ENCODE measurements at regions not wholly inside any gene's neighbourhood (a gene's known extent, or its start where the extent isn't known, plus 50 kb on each side); places are given as distances from the start of the nearest gene placed in this dataset.

GRCh38 chr4:77431546-77431945, 174.1 kb upstream of the CXCL13 start (continued):
- no peak for TF ChIP-seq ZNF639 (tag by site-specific recombination; IDR thresholded peaks at IDR 0.05)
- TF ChIP-seq, protein P1, sequence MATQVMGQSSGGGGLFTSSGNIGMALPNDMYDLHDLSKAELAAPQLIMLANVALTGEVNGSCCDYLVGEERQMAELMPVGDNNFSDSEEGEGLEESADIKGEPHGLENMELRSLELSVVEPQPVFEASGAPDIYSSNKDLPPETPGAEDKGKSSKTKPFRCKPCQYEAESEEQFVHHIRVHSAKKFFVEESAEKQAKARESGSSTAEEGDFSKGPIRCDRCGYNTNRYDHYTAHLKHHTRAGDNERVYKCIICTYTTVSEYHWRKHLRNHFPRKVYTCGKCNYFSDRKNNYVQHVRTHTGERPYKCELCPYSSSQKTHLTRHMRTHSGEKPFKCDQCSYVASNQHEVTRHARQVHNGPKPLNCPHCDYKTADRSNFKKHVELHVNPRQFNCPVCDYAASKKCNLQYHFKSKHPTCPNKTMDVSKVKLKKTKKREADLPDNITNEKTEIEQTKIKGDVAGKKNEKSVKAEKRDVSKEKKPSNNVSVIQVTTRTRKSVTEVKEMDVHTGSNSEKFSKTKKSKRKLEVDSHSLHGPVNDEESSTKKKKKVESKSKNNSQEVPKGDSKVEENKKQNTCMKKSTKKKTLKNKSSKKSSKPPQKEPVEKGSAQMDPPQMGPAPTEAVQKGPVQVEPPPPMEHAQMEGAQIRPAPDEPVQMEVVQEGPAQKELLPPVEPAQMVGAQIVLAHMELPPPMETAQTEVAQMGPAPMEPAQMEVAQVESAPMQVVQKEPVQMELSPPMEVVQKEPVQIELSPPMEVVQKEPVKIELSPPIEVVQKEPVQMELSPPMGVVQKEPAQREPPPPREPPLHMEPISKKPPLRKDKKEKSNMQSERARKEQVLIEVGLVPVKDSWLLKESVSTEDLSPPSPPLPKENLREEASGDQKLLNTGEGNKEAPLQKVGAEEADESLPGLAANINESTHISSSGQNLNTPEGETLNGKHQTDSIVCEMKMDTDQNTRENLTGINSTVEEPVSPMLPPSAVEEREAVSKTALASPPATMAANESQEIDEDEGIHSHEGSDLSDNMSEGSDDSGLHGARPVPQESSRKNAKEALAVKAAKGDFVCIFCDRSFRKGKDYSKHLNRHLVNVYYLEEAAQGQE (tag by site-specific recombination; IDR thresholded peaks at IDR 0.05), result no peak
- no peak for TF ChIP-seq ZNF423 (tag by site-specific recombination; IDR thresholded peaks at IDR 0.05)
- TF ChIP-seq ZNF529 (tag by site-specific recombination; IDR thresholded peaks at IDR 0.05; ENCODE audit: insufficient replicate concordance), result no peak
- no peak for TF ChIP-seq ZNF211 (tag by site-specific recombination; IDR thresholded peaks at IDR 0.05; ENCODE audit: low read depth)
- TF ChIP-seq SCRT1 (tag by site-specific recombination; IDR thresholded peaks at IDR 0.05; ENCODE audit: borderline replicate concordance), result no peak
- TF ChIP-seq ZBTB48 (tag by site-specific recombination; IDR thresholded peaks at IDR 0.05), result no peak
- no peak for TF ChIP-seq ZSCAN30 (tag by site-specific recombination; IDR thresholded peaks at IDR 0.05)
- TF ChIP-seq ZNF626 (tag by site-specific recombination; IDR thresholded peaks at IDR 0.05), result no peak

GRCh38 chr4:77432717-77433417, 172.8 kb upstream of the CXCL13 start:
- Histone ChIP-seq H3K4me3 (ENCODE audit: low read depth, low read length) (no peak overlapping the region), H3K9me3 (ENCODE audit: control insufficient read depth, insufficient read depth, low read depth, low read length) (no peaks in the 10 kb centered on the region), H3K27ac (ENCODE audit: extremely low read depth, low read depth, low read length) (no peak overlapping the region), H3K4me1 (ENCODE audit: control insufficient read depth, insufficient read depth, low read length) (no peaks in the 10 kb centered on the region), H3K36me3 (ENCODE audit: control insufficient read depth in 2 of 2, insufficient read depth in 1 of 2, low read length in 2 of 2) (no peaks in the 10 kb centered on the region)
- TF ChIP-seq ZNF548 (tag by site-specific recombination; IDR thresholded peaks at IDR 0.05) (no peak), KLF1 (tag by site-specific recombination; IDR thresholded peaks at IDR 0.05) (no peak)
- POLR2A ChIA-PET, result no interaction called here
- CTCF ChIA-PET, result interaction anchor here (0.7 to 7.0 kb wide), 14 partner anchors 14 to 195 kb away, joined by 3 to 63 read pairs (median 4); no protein-coding TSS in a partner anchor

- H3K36me3 ChIP-seq (ENCODE audit: control insufficient read depth in 2 of 2, insufficient read depth in 1 of 2, low read length in 2 of 2), result no peaks in the 10 kb centered on the region
- no peak for TF ChIP-seq ZNF610 (tag by site-specific recombination; IDR thresholded peaks at IDR 0.05; ENCODE audit: borderline replicate concordance)
- TF ChIP-seq ZNF138 (tag by site-specific recombination; IDR thresholded peaks at IDR 0.05; ENCODE audit: borderline replicate concordance), result no peak
- peak; percentile 70 for TF ChIP-seq ZNF654 (tag by site-specific recombination; IDR thresholded peaks at IDR 0.05; ENCODE audit: low read depth)
- no peak for TF ChIP-seq ZFP37 (tag by site-specific recombination; IDR thresholded peaks at IDR 0.05)
- no peak for TF ChIP-seq ZNF341 (tag by site-specific recombination; IDR thresholded peaks at IDR 0.05; ENCODE audit: low read depth)
- POLR2A ChIA-PET, result no interaction called here
These were observed 172.2 kb upstream of the CXCL13 start for GRCh38 chr4:77433418-77433733.

More at GRCh38 chr4:77433418-77433733, 172.2 kb upstream of the CXCL13 start:
- no peak overlapping the region for H3K4me3 ChIP-seq (ENCODE audit: low read depth, low read length)
- no peaks in the 10 kb centered on the region for H3K9me3 ChIP-seq (ENCODE audit: control insufficient read depth, insufficient read depth, low read depth, low read length)
- CTCF ChIA-PET, result interaction anchor here (0.7 to 7.0 kb wide), 15 partner anchors 11 to 195 kb away, joined by 3 to 63 read pairs (median 5); no protein-coding TSS in a partner anchor
- no peaks in the 10 kb centered on the region for H3K4me1 ChIP-seq (ENCODE audit: control insufficient read depth, insufficient read depth, low read length)
- H3K27ac ChIP-seq (ENCODE audit: extremely low read depth, low read depth, low read length), result no peak overlapping the region
